ENCODE measurements at regions not wholly inside any gene's neighbourhood (a gene's known extent, or its start where the extent isn't known, plus 50 kb on each side); places are given as distances from the start of the nearest gene placed in this dataset.

- no peak for DNase-seq (ENCODE audit: low spot score)
Observed at GRCh38 chr9:11323457-11323856, 710.7 kb upstream of the PTPRD start.

- no peak for DNase-seq (ENCODE audit: low spot score)
Observed at GRCh38 chr9:11326231-11326630, 713.4 kb upstream of the PTPRD start.

- DNase-seq (ENCODE audit: low spot score) = no peak
Observed at GRCh38 chr9:11328326-11328725, 715.5 kb upstream of the PTPRD start.

GRCh38 chr9:11335011-11335410 lies 722.2 kb upstream of the PTPRD start:
- DNase-seq (ENCODE audit: low spot score) = no peak

- DNase-seq (ENCODE audit: low spot score) = no peak
Observed at GRCh38 chr9:11338130-11338529, 725.3 kb upstream of the PTPRD start.

GRCh38 chr9:11340654-11341053 lies 727.9 kb upstream of the PTPRD start:
- DNase-seq (ENCODE audit: low spot score) = no peak

GRCh38 chr9:11347437-11347836 lies 734.6 kb upstream of the PTPRD start:
- no peak for DNase-seq (ENCODE audit: low spot score)

GRCh38 chr9:11348366-11348765 lies 735.6 kb upstream of the PTPRD start:
- no peak for DNase-seq (ENCODE audit: low spot score)

- DNase-seq (ENCODE audit: low spot score) = no peak
Observed at GRCh38 chr9:11349187-11349586, 736.4 kb upstream of the PTPRD start.

GRCh38 chr9:11352612-11353011 lies 739.8 kb upstream of the PTPRD start:
- no peak for DNase-seq (ENCODE audit: low spot score)

- DNase-seq (ENCODE audit: low spot score) = no peak
Observed at GRCh38 chr9:11356067-11356466, 743.3 kb upstream of the PTPRD start.

- no peak for DNase-seq (ENCODE audit: low spot score)
Observed at GRCh38 chr9:11366585-11367129, 753.9 kb upstream of the PTPRD start.

GRCh38 chr9:11374926-11375325 lies 762.1 kb upstream of the PTPRD start:
- DNase-seq (ENCODE audit: low spot score) = no peak

GRCh38 chr9:11402621-11403020 lies 789.8 kb upstream of the PTPRD start:
- no peak for DNase-seq (ENCODE audit: low spot score)

- no peak for DNase-seq (ENCODE audit: low spot score)
Observed at GRCh38 chr9:11414241-11414640, 801.4 kb upstream of the PTPRD start.

- no peak for DNase-seq (ENCODE audit: low spot score)
Observed at GRCh38 chr9:11417782-11418181, 805.0 kb upstream of the PTPRD start.

GRCh38 chr9:11431490-11431889 lies 818.7 kb upstream of the PTPRD start:
- DNase-seq (ENCODE audit: low spot score) = no peak

- no peak for DNase-seq (ENCODE audit: low spot score)
Observed at GRCh38 chr9:11432361-11432760, 819.6 kb upstream of the PTPRD start.

GRCh38 chr9:11443631-11444030 lies 830.8 kb upstream of the PTPRD start:
- peak; percentile 55 for DNase-seq (ENCODE audit: low spot score)

GRCh38 chr9:11457825-11458790 lies 845.3 kb upstream of the PTPRD start:
- DNase-seq (ENCODE audit: low spot score) = no peak

GRCh38 chr9:11469745-11470144 lies 856.9 kb upstream of the PTPRD start:
- DNase-seq (ENCODE audit: low spot score) = no peak

GRCh38 chr9:11471321-11471720 lies 858.5 kb upstream of the PTPRD start:
- no peak for DNase-seq (ENCODE audit: low spot score)

- no peak for DNase-seq (ENCODE audit: low spot score)
Observed at GRCh38 chr9:11500780-11501179, 888.0 kb upstream of the PTPRD start.

GRCh38 chr9:11506980-11507379 lies 894.2 kb upstream of the PTPRD start:
- no peak for DNase-seq (ENCODE audit: low spot score)

Measured in Ammon's horn (tissue), 1 donor.